Ishikawa (cell line): ENCODE measurements at regions not wholly inside any gene's neighbourhood (a gene's known extent, or its start where the extent isn't known, plus 50 kb on each side); places are given as distances from the start of the nearest gene placed in this dataset.

ENCODE experiments used
- CEBPB ChIP-seq: IDR thresholded peaks from 2 replicates; pipeline ENCODE4 v1.6.1; 2012
- CREB1 ChIP-seq: IDR thresholded peaks from 2 replicates; pipeline ENCODE4 v1.6.1; 2012; ENCODE audit warnings: low read depth
- EGR1 ChIP-seq: IDR thresholded peaks from 2 replicates; pipeline ENCODE4 v1.6.1; 2012
- EP300 ChIP-seq: IDR thresholded peaks from 2 replicates; pipeline ENCODE4 v1.6.1; 2012; ENCODE audit warnings: borderline replicate concordance
- FOXM1 ChIP-seq: IDR thresholded peaks from 2 replicates; pipeline ENCODE4 v1.6.1; 2012; ENCODE audit warnings: low read depth, borderline replicate concordance
- MAX ChIP-seq: IDR thresholded peaks from 2 replicates; pipeline ENCODE4 v1.6.1; 2012
- RAD21 ChIP-seq: IDR thresholded peaks from 2 replicates; pipeline ENCODE4 v1.6.1; 2012; ENCODE audit warnings: low read depth
- REST ChIP-seq: IDR thresholded peaks from 2 replicates; pipeline ENCODE4 v1.6.1; 2012; ENCODE audit warnings: low read depth, mild to moderate bottlenecking
- TCF12 ChIP-seq: IDR thresholded peaks from 2 replicates; pipeline ENCODE4 v1.6.1; 2012; ENCODE audit warnings: low read depth
- TEAD4 ChIP-seq: IDR thresholded peaks from 2 replicates; pipeline ENCODE4 v1.6.1; 2012
- YY1 ChIP-seq: IDR thresholded peaks from 2 replicates; pipeline ENCODE4 v1.6.1; 2012; ENCODE audit warnings: low read depth

GRCh38 chr9:73494894-73495293 lies 343.2 kb downstream of the ANXA1 start:
- TF ChIP-seq CREB1 (no peak), RAD21 (no peak), YY1 (no peak), EGR1 (no peak), TEAD4 (no peak), MAX (no peak), FOXM1 (no peak), REST (no peak), EP300 (no peak), CEBPB (no peak), TCF12 (no peak)
